AG04450 (cell line): ENCODE measurements at regions not wholly inside any gene's neighbourhood (a gene's known extent, or its start where the extent isn't known, plus 50 kb on each side); places are given as distances from the start of the nearest gene placed in this dataset.
"Not testable (repeated sequence)": the region's sequence is repeated elsewhere in the genome, so short reads cannot be mapped to it uniquely, and the experiment has no call there.

Experiments
- CTCF ChIA-PET: fragments of 300-600, 350-600 bp; formaldehyde crosslinking; extraction: SDS; loops from one replicate; lab custom pipeline; 2022; ENCODE audit warnings: antibody characterized with exemption, inconsistent platforms; lab: Charles Lee
- POLR2A ChIA-PET: fragments of 350-600 bp; formaldehyde crosslinking; extraction: SDS; loops from one replicate; lab custom pipeline; 2021; ENCODE audit warnings: antibody characterized with exemption, inconsistent platforms; lab: Yijun Ruan, JAX
- DNase-seq: peaks from one replicate; pipeline ENCODE4 v3.0.0-alpha.2; 2011; ENCODE audit warnings: low read depth, low spot score
- H3K27ac ChIP-seq: one replicate; pipeline ENCODE4 v1.5.1; 2012; ENCODE audit warnings: low read depth, low read length, control low read depth
- H3K27me3 ChIP-seq: one replicate; pipeline ENCODE4 v1.6.0; 2012; ENCODE audit warnings: low read length; ENCODE audit not compliant: control insufficient read depth, insufficient read depth
- H3K4me3 ChIP-seq: 2 replicates; pipeline ENCODE4 v1.5.1; 2011; ENCODE audit warnings: mild to moderate bottlenecking, low read depth, low read length, control low read depth
- H3K9me3 ChIP-seq: 2 replicates; pipeline ENCODE4 v1.5.1; 2012; ENCODE audit warnings: low read length; ENCODE audit not compliant: control insufficient read depth, insufficient read depth
- CTCF ChIP-seq: IDR thresholded peaks from 2 replicates; pipeline ENCODE4 v1.5.1; 2011; ENCODE audit warnings: low read depth, low read length, control low read depth, inconsistent platforms

- H3K27ac ChIP-seq: no peak overlapping the region
- no peak for TF ChIP-seq CTCF
- ChIA-PET POLR2A (no interaction called here), CTCF (interaction anchor here (0.9 kb wide), 1 partner anchor 25 kb away, joined by 3 read pairs; no protein-coding TSS in a partner anchor)
- no peak overlapping the region for H3K4me3 ChIP-seq
- no peak for DNase-seq
- H3K9me3 ChIP-seq: no peaks in the 10 kb centered on the region
- H3K27me3 ChIP-seq: no peaks in the 10 kb centered on the region
Measured at GRCh38 chr6:130716466-130716865, 110.7 kb upstream of the SMLR1 start.

DNA sequence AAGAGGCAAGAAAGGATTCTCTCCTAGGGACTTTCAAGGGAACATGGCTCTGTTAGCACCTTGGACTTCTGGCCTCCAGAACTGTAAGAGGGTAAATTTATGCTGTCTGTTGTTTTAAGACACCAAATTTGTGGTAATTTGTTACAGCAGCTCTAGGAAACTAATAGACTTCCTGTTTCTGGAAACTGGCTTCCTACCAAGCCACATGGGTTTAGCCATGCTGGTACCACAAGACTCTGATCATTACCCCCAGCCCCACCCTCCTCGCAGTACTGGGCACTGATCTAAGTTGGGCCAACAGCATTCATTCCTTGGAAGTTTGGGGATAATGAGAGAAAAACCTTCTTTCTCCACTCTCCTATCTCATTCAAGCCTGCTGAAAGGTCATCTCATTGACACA is 109.5 kb upstream of the SMLR1 start:
- ChIA-PET CTCF (no interaction called here), POLR2A (no interaction called here)
- no peak for TF ChIP-seq CTCF
- Histone ChIP-seq H3K9me3 (no peaks in the 10 kb centered on the region), H3K4me3 (no peak overlapping the region), H3K27me3 (no peaks in the 10 kb centered on the region), H3K27ac (no peak overlapping the region)
- no peak for DNase-seq

- Histone ChIP-seq H3K9me3 (no peaks in the 10 kb centered on the region), H3K4me3 (no peak overlapping the region), H3K27ac (no peak overlapping the region), H3K27me3 (no peaks in the 10 kb centered on the region)
- TF ChIP-seq CTCF: no peak
- no peak for DNase-seq
- ChIA-PET CTCF (interaction anchor here (1.3 kb wide), 1 partner anchor 22 kb away, joined by 3 read pairs; no protein-coding TSS in a partner anchor), POLR2A (no interaction called here)
Measured at GRCh38 chr6:130720076-130720715, 107.0 kb upstream of the SMLR1 start.

GRCh38 chr6:130724089-130724488 is 103.1 kb upstream of the SMLR1 start:
- Histone ChIP-seq H3K9me3 (no peaks in the 10 kb centered on the region), H3K27me3 (no peaks in the 10 kb centered on the region), H3K4me3 (no peak overlapping the region), H3K27ac (no peak overlapping the region)
- TF ChIP-seq CTCF: no peak
- ChIA-PET CTCF (no interaction called here), POLR2A (no interaction called here)
- no peak for DNase-seq

DNA sequence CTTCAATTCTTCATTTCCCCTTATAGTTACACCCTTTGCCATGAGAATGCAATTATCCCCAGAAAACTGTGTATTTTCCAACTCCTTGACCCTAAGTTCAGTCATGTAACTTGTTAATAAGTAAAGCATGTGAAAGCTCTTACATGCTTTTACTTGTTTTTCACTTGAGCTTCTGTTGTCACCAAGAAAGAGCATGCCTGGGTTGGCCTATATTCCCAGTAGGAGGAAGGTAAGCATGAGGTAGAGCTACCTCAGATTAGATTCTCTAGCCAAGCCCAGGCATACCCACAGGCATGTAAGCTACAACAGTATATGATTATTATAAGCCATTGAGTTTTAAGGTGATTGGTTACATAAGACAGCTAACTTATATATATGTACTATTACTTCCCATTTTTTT is 101.7 kb upstream of the SMLR1 start:
- POLR2A ChIA-PET: no interaction called here
- H3K27ac ChIP-seq: no peak overlapping the region
- no peak overlapping the region for H3K4me3 ChIP-seq
- TF ChIP-seq CTCF: no peak
- CTCF ChIA-PET: interaction anchor here (1.0 to 1.4 kb wide), 4 partner anchors 24 to 403 kb away, joined by 3 to 5 read pairs (median 3); partner anchors contain the start of gene TMEM200A
- H3K9me3 ChIP-seq: no peaks in the 10 kb centered on the region
- H3K27me3 ChIP-seq: no peaks in the 10 kb centered on the region
- DNase-seq: no peak

DNA sequence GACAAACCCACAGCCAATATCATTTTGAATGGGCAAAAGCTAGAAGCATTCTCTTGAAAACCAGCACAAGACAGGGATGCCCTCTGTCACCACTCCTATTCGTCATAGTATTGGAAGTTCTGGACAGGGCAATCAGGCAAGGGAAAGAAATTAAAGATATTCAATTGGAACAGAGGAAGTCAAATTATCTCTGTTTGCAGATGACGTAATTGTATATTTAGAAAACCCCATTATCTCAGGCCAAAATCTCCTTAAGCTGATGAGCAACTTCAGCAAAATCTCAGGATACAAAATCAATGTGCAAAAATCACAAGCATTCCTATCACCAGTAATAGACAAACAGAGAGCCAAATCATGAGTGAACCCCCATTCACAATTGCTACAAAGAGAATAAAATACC is 99.1 kb upstream of the SMLR1 start:
- POLR2A ChIA-PET, H3K4me3 ChIP-seq, H3K9me3 ChIP-seq, H3K27me3 ChIP-seq, H3K27ac ChIP-seq, DNase-seq: not testable (repeated sequence)
- CTCF ChIA-PET: interaction anchor here (0.6 kb wide), 1 partner anchor 356 kb away, joined by 3 read pairs; no protein-coding TSS in a partner anchor
